SK-N-SH (cell line): ENCODE measurements at regions not wholly inside any gene's neighbourhood (a gene's known extent, or its start where the extent isn't known, plus 50 kb on each side); places are given as distances from the start of the nearest gene placed in this dataset.

Experiments used
- CTCF ChIA-PET: fragments of 300-600, 350-600 bp; formaldehyde crosslinking; extraction: SDS; loops from one replicate; lab custom pipeline; 2021; lab: Yijun Ruan, JAX
- POLR2A ChIA-PET: fragments of 350-600 bp; sonication (Branson Sonifier 250); formaldehyde crosslinking; extraction: SDS; loops from one replicate; lab custom pipeline; 2020; ENCODE audit warnings: antibody characterized with exemption, inconsistent platforms; lab: Yijun Ruan, JAX
- DNase-seq: peaks from one replicate; pipeline ENCODE4 v3.0.0; 2012
- H2AFZ ChIP-seq: fragments of 200-600 bp; sonication (generic); 2 replicates; pipeline ENCODE4 v1.8.1; 2016; ENCODE audit warnings: antibody characterized with exemption, mild to moderate bottlenecking, low read depth
- H3F3A ChIP-seq: fragments of 200-600 bp; sonication (generic); replicated peaks from 2 replicates; pipeline ENCODE3; 2016; ENCODE audit warnings: antibody characterized with exemption, mild to moderate bottlenecking; ENCODE audit not compliant: insufficient read depth
- H3K27ac ChIP-seq, 2 experiments: fragments of 200-500 bp in 1 of 2; fragments of 200-600 bp in 1 of 2; sonication (Bioruptor generic) in 1 of 2; sonication (generic), shearing (Covaris generic) in 1 of 2; 2 replicates each; pipeline versions ENCODE4 v1.5.1 to v1.6.1; 2014 to 2016; ENCODE audit warnings: low read depth in 2 of 2, inconsistent platforms in 1 of 2, low read length in 1 of 2, mild to moderate bottlenecking in 1 of 2, mixed read lengths in 1 of 2
- H3K27me3 ChIP-seq: fragments of 200-600 bp; sonication (generic), shearing (Covaris generic); 2 replicates; pipeline ENCODE4 v1.6.1; 2016; ENCODE audit warnings: mixed run types; ENCODE audit not compliant: insufficient read depth
- H3K36me3 ChIP-seq, 2 experiments: fragments of 200-500 bp in 1 of 2; fragments of 200-600 bp in 1 of 2; sonication (Bioruptor generic) in 1 of 2; sonication (generic) in 1 of 2; replicated peaks in 1 of 2; 2 replicates each; pipeline versions ENCODE3 to v1.5.1; 2014 to 2016; ENCODE audit warnings: low read length in 1 of 2, mild to moderate bottlenecking in 1 of 2; ENCODE audit not compliant: insufficient read depth in 2 of 2, control insufficient read depth in 1 of 2
- H3K4me1 ChIP-seq, 2 experiments: fragments of 200-500 bp in 1 of 2; fragments of 200-600 bp in 1 of 2; sonication (Bioruptor generic) in 1 of 2; sonication (generic), shearing (Covaris generic) in 1 of 2; 2 replicates each; pipeline versions ENCODE4 v1.5.1 to v1.6.1; 2014 to 2016; ENCODE audit warnings: low read depth in 1 of 2, low read length in 1 of 2, mixed run types in 1 of 2; ENCODE audit not compliant: insufficient read depth in 2 of 2, control insufficient read depth in 1 of 2
- H3K4me2 ChIP-seq: fragments of 200-600 bp; sonication (generic), shearing (Covaris generic); 2 replicates; pipeline ENCODE4 v1.6.1; 2017; ENCODE audit warnings: mixed run types
- H3K4me3 ChIP-seq, 2 experiments: fragments of 200-500 bp in 1 of 2; fragments of 200-600 bp in 1 of 2; sonication (Bioruptor generic) in 1 of 2; sonication (generic), shearing (Covaris generic) in 1 of 2; 2 replicates each; pipeline versions ENCODE4 v1.5.1 to v1.8.1; 2014 to 2016; ENCODE audit warnings: low read depth in 2 of 2, inconsistent platforms in 1 of 2, low read length in 1 of 2, mild to moderate bottlenecking in 1 of 2, mixed read lengths in 1 of 2, moderate library complexity in 1 of 2
- H3K79me2 ChIP-seq: fragments of 200-600 bp; sonication (generic); 2 replicates; pipeline ENCODE4 v1.8.1; 2017; ENCODE audit warnings: mild to moderate bottlenecking; ENCODE audit not compliant: insufficient read depth
- H3K9ac ChIP-seq: fragments of 200-600 bp; sonication (generic); 2 replicates; pipeline ENCODE4 v1.6.1; 2017; ENCODE audit warnings: mixed run types
- H3K9me2 ChIP-seq: fragments of 200-600 bp; sonication (generic); 2 replicates; pipeline ENCODE4 v1.6.1; 2017; ENCODE audit warnings: mixed run types
- H3K9me3 ChIP-seq: fragments of 200-600 bp; sonication (generic); 2 replicates; pipeline ENCODE4 v1.6.1; 2017; ENCODE audit warnings: mixed run types, mild to moderate bottlenecking, moderate library complexity
- H4K20me1 ChIP-seq: fragments of 200-600 bp; sonication (generic); 2 replicates; pipeline ENCODE4 v1.6.1; 2017; ENCODE audit warnings: mild to moderate bottlenecking, mixed run types; ENCODE audit not compliant: insufficient read depth
- CHD2 ChIP-seq: fragments of 150-350 bp; IDR thresholded peaks from 2 replicates; pipeline ENCODE4 v1.6.1; 2018; ENCODE audit warnings: low read length; ENCODE audit not compliant: partially characterized antibody
- CTCF ChIP-seq: fragments of 200-600 bp; sonication (generic); IDR thresholded peaks from 2 replicates; pipeline ENCODE4 v1.6.1; 2017; ENCODE audit warnings: antibody characterized with exemption, mild to moderate bottlenecking, moderate library complexity
- ELF1 ChIP-seq: IDR thresholded peaks from 2 replicates; pipeline ENCODE4 v1.4.0; 2012
- EP300 ChIP-seq, 2 experiments: IDR thresholded peaks; 2 replicates each; pipeline versions ENCODE4 v1.4.0 to v1.6.1; 2012; ENCODE audit warnings: borderline replicate concordance in 1 of 2, low read depth in 1 of 2, low read length in 1 of 2
- FOSL2 ChIP-seq: IDR thresholded peaks from 2 replicates; pipeline ENCODE4 v1.4.0; 2012; ENCODE audit warnings: low read depth, mild to moderate bottlenecking, moderate library complexity, borderline replicate concordance
- GATA2 ChIP-seq: sonication (generic); formaldehyde crosslinking; IDR thresholded peaks from 2 replicates; pipeline ENCODE4 v1.5.0; 2020; ENCODE audit warnings: mild to moderate bottlenecking, missing genetic modification reagents
- IRF3 ChIP-seq: fragments of 150-350 bp; IDR thresholded peaks from 2 replicates; pipeline ENCODE4 v1.6.1; 2016; ENCODE audit warnings: mild to moderate bottlenecking, low read depth, low read length
- JUND ChIP-seq: IDR thresholded peaks from 2 replicates; pipeline ENCODE4 v1.4.0; 2012
- MAX ChIP-seq: IDR thresholded peaks from 2 replicates; pipeline ENCODE4 v1.4.0; 2012; ENCODE audit warnings: low read depth
- MEF2A ChIP-seq: IDR thresholded peaks from 2 replicates; pipeline ENCODE4 v1.4.0; 2012; ENCODE audit warnings: low read depth, borderline replicate concordance
- NRF1 ChIP-seq: IDR thresholded peaks from 2 replicates; pipeline ENCODE4 v1.6.1; 2012; ENCODE audit warnings: low read depth, mild to moderate bottlenecking, low read length
- PBX3 ChIP-seq: IDR thresholded peaks from 2 replicates; pipeline ENCODE4; 2012
- POLR2AphosphoS5 ChIP-seq: IDR thresholded peaks from 2 replicates; pipeline ENCODE4 v1.6.1; 2012; ENCODE audit warnings: low read depth, low read length
- RCOR1 ChIP-seq: fragments of 150-350 bp; IDR thresholded peaks from 2 replicates; pipeline ENCODE4 v1.6.1; 2017; ENCODE audit warnings: antibody characterized with exemption, low read length
- REST ChIP-seq: IDR thresholded peaks from 2 replicates; pipeline ENCODE4 v1.6.1; 2012; ENCODE audit warnings: mild to moderate bottlenecking, low read depth, low read length, moderate library complexity
- TAF1 ChIP-seq: IDR thresholded peaks from 2 replicates; pipeline ENCODE4 v1.6.1; 2012; ENCODE audit warnings: low read depth, mild to moderate bottlenecking, low read length, moderate library complexity, borderline replicate concordance
- USF2 ChIP-seq: fragments of 150-350 bp; IDR thresholded peaks from 2 replicates; pipeline ENCODE4 v1.6.1; 2017; ENCODE audit warnings: antibody characterized with exemption, low read length, low read depth, borderline replicate concordance
- ZBTB33 ChIP-seq: IDR thresholded peaks from 2 replicates; pipeline ENCODE4 v1.4.0; 2012; ENCODE audit warnings: low read depth, borderline replicate concordance
- WGBS: methylation state at CpG from one replicate; pipeline ENCODE4 v1.1.6; 2017; ENCODE audit warnings: low lambda C conversion rate; 5-methylcytosine and 5-hydroxymethylcytosine counted together

GRCh38 chr11:23227078-23227445, 366.8 kb upstream of the CCDC179 start:
- Histone ChIP-seq H3K9me3 (no peaks in the 10 kb centered on the region), H3K36me3 (no peaks in the 10 kb centered on the region), H3K4me2 (no peak overlapping the region), H2AFZ (no peak overlapping the region), H3K27me3 (no peaks in the 10 kb centered on the region), H3K9me2 (no peaks in the 10 kb centered on the region), H4K20me1 (no peaks in the 10 kb centered on the region), H3F3A (no peaks in the 10 kb centered on the region), H3K4me1 (peaks cover 0 to 6% of the 10 kb centered on the region in 2 experiments; a peak in 2 of 4 replicates), H3K79me2 (no peaks in the 10 kb centered on the region), H3K4me3 (no peak overlapping the region), H3K27ac (peak overlapping the region in 1 of 2 experiments; percentile 32; a peak in 1 of 4 replicates), H3K9ac (no peak overlapping the region)
- 27% methylated on average over 3 of the region's 3 CpGs for WGBS
- DNase-seq = no peak
- TF ChIP-seq GATA2 (no peak), RCOR1 (no peak), ELF1 (no peak)
- CTCF ChIA-PET = no interaction called here
- POLR2A ChIA-PET = no interaction called here

GRCh38 chr11:23232652-23233051, 372.4 kb upstream of the CCDC179 start:
- H3K4me1 ChIP-seq = no peaks in the 10 kb centered on the region; a peak in 2 of 4 replicates
- TF ChIP-seq NRF1 (no peak), FOSL2 (no peak), TAF1 (no peak), JUND (no peak), ZBTB33 (no peak), POLR2AphosphoS5 (no peak), MAX (no peak), CHD2 (no peak), PBX3 (no peak), MEF2A (no peak), USF2 (no peak), REST (no peak), EP300 (IDR thresholded peaks at IDR 0.05; ENCODE audit: borderline replicate concordance in 1 of 2, low read depth in 1 of 2, low read length in 1 of 2) (no peak), CTCF (no peak), IRF3 (no peak)

More at GRCh38 chr11:23232652-23233051, 372.4 kb upstream of the CCDC179 start:
- Histone ChIP-seq H4K20me1 (no peaks in the 10 kb centered on the region), H3K9ac (no peak overlapping the region), H3K36me3 (no peaks in the 10 kb centered on the region), H3K27me3 (no peaks in the 10 kb centered on the region), H3K9me3 (no peaks in the 10 kb centered on the region), H2AFZ (no peak overlapping the region), H3K9me2 (no peaks in the 10 kb centered on the region), H3F3A (peaks cover 13% of the 10 kb centered on the region), H3K27ac (peak overlapping the region in 1 of 2 experiments; percentile 86; a peak in 2 of 4 replicates), H3K79me2 (no peaks in the 10 kb centered on the region), H3K4me3 (no peak overlapping the region), H3K4me2 (peak overlapping the region; percentile 16; the same call in 1 of the 2 replicates)
- ChIA-PET CTCF (no interaction called here), POLR2A (no interaction called here)
- no peak for DNase-seq
